GM23338 (cell line): ENCODE measurements at regions not wholly inside any gene's neighbourhood (a gene's known extent, or its start where the extent isn't known, plus 50 kb on each side); places are given as distances from the start of the nearest gene placed in this dataset.
"Not testable (repeated sequence)": the region's sequence is repeated elsewhere in the genome, so short reads cannot be mapped to it uniquely, and the experiment has no call there.

Experiments used
- ATAC-seq: fragments of 200-7000 bp; cut with Tn5 transposase; 3 replicates; pipeline ENCODE4 v1.9.1; 2020
- DNase-seq: peaks from one replicate; pipeline ENCODE4 v3.0.0-alpha.2; 2015; ENCODE audit warnings: low spot score
- H2AFZ ChIP-seq: fragments of 200-600 bp; sonication (generic); 2 replicates; pipeline ENCODE4 v1.8.0; 2016; ENCODE audit warnings: antibody characterized with exemption, mild to moderate bottlenecking, moderate library complexity
- H3F3A ChIP-seq: fragments of 200-600 bp; sonication (generic); replicated peaks from 2 replicates; pipeline ENCODE4 v1.8.0; 2017; ENCODE audit warnings: antibody characterized with exemption, mixed run types, low read depth
- H3K27ac ChIP-seq: fragments of 200-600 bp; sonication (generic); 2 replicates; pipeline ENCODE4 v1.6.1; 2016; ENCODE audit warnings: low read depth
- H3K27me3 ChIP-seq: fragments of 200-600 bp; sonication (generic); 2 replicates; pipeline ENCODE4 v1.8.0; 2016; ENCODE audit warnings: mild to moderate bottlenecking, mixed run types, moderate library complexity; ENCODE audit not compliant: insufficient read depth
- H3K36me3 ChIP-seq: fragments of 200-600 bp; sonication (generic); 2 replicates; pipeline ENCODE4 v1.8.0; 2016; ENCODE audit warnings: mild to moderate bottlenecking; ENCODE audit not compliant: insufficient read depth
- H3K4me1 ChIP-seq: fragments of 200-600 bp; sonication (generic); 2 replicates; pipeline ENCODE4 v1.8.0; 2016; ENCODE audit warnings: mild to moderate bottlenecking, moderate library complexity; ENCODE audit not compliant: insufficient read depth
- H3K4me2 ChIP-seq: fragments of 200-600 bp; sonication (generic); 2 replicates; pipeline ENCODE4 v1.7.1; 2017; ENCODE audit warnings: mixed run types
- H3K4me3 ChIP-seq: fragments of 200-600 bp; sonication (generic); 2 replicates; pipeline ENCODE4 v1.6.1; 2016; ENCODE audit warnings: mixed run types
- H3K79me2 ChIP-seq: fragments of 200-600 bp; sonication (generic); replicated peaks from 2 replicates; pipeline ENCODE4 v1.8.0; 2017; ENCODE audit warnings: mild to moderate bottlenecking; ENCODE audit not compliant: insufficient read depth
- H3K9me2 ChIP-seq: fragments of 200-600 bp; sonication (generic); 2 replicates; pipeline ENCODE4 v1.8.0; 2017; ENCODE audit not compliant: insufficient read depth
- H4K20me1 ChIP-seq: fragments of 200-600 bp; sonication (generic); replicated peaks from 2 replicates; pipeline ENCODE4 v1.8.0; 2017; ENCODE audit warnings: mild to moderate bottlenecking; ENCODE audit not compliant: insufficient read depth
- H3K27ac Mint-ChIP-seq: 2 replicates; pipeline ENCODE4 v1.8.0; 2020; ENCODE audit warnings: inconsistent platforms, mild to moderate bottlenecking, moderate library complexity, mixed read lengths
- H3K27me3 Mint-ChIP-seq: 3 replicates; pipeline ENCODE4 v1.8.0; 2022; ENCODE audit warnings: low read depth, mild to moderate bottlenecking, moderate library complexity, mixed read lengths, inconsistent platforms; ENCODE audit not compliant: insufficient read depth, poor library complexity
- H3K36me3 Mint-ChIP-seq: 3 replicates; pipeline ENCODE4 v1.8.0; 2021; ENCODE audit warnings: low read depth, mild to moderate bottlenecking, inconsistent platforms, moderate library complexity, mixed read lengths
- H3K4me1 Mint-ChIP-seq: 3 replicates; pipeline ENCODE4 v1.8.0; 2020; ENCODE audit warnings: mild to moderate bottlenecking, inconsistent platforms, mixed read lengths
- H3K4me3 Mint-ChIP-seq: 3 replicates; pipeline ENCODE4 v1.8.0; 2021; ENCODE audit warnings: moderate library complexity, mild to moderate bottlenecking, inconsistent platforms, mixed read lengths
- H3K9me3 Mint-ChIP-seq: 3 replicates; pipeline ENCODE4 v1.8.0; 2020; ENCODE audit warnings: moderate library complexity, mild to moderate bottlenecking, inconsistent platforms, mixed read lengths
- CREB1 ChIP-seq: fragments of 250-450 bp; sonication (Bioruptor Pico); IDR thresholded peaks from 2 replicates; pipeline ENCODE4 v1.5.0; 2020; ENCODE audit warnings: low read depth, mild to moderate bottlenecking, moderate library complexity
- ETS1 ChIP-seq: IDR thresholded peaks from 2 replicates; pipeline ENCODE4 v1.6.1; 2016; ENCODE audit warnings: antibody characterized with exemption
- EZH2 ChIP-seq: fragments of 200-600 bp; sonication (generic); IDR thresholded peaks from one replicate; pipeline ENCODE4 v1.8.0; 2017; ENCODE audit warnings: antibody characterized with exemption, mild to moderate bottlenecking, low read depth; ENCODE audit not compliant: unreplicated experiment
- EZH2phosphoT487 ChIP-seq: fragments of 200-600 bp; sonication (generic); IDR thresholded peaks from one replicate; pipeline ENCODE4 v1.8.1; 2018; ENCODE audit warnings: antibody characterized with exemption; ENCODE audit not compliant: unreplicated experiment
- JUNB ChIP-seq: IDR thresholded peaks from one replicate; pipeline ENCODE4 v1.6.1; 2016; ENCODE audit warnings: antibody characterized with exemption; ENCODE audit not compliant: unreplicated experiment
- NANOG ChIP-seq: IDR thresholded peaks from 2 replicates; pipeline ENCODE4 v1.6.1; 2016; ENCODE audit warnings: antibody characterized with exemption, borderline replicate concordance
- POLR2AphosphoS5 ChIP-seq: IDR thresholded peaks from 2 replicates; pipeline ENCODE4 v1.6.1; 2016; ENCODE audit warnings: antibody characterized with exemption, low read depth
- REST ChIP-seq: IDR thresholded peaks from one replicate; pipeline ENCODE4 v1.6.1; 2018; ENCODE audit warnings: antibody characterized with exemption; ENCODE audit not compliant: unreplicated experiment
- STAT1 ChIP-seq: IDR thresholded peaks from one replicate; pipeline ENCODE4 v1.6.1; 2016; ENCODE audit warnings: antibody characterized with exemption; ENCODE audit not compliant: unreplicated experiment
- ZNF114 ChIP-seq: fragments of 250-450 bp; sonication (Bioruptor Pico); IDR thresholded peaks from 2 replicates; pipeline ENCODE4 v1.5.0; 2020; ENCODE audit warnings: mild to moderate bottlenecking, moderate library complexity
- ZNF331 ChIP-seq: fragments of 250-450 bp; sonication (Bioruptor Pico); IDR thresholded peaks from 2 replicates; pipeline ENCODE4 v1.5.0; 2020; ENCODE audit warnings: low read depth, mild to moderate bottlenecking, moderate library complexity
- ZNF462 ChIP-seq: fragments of 250-450 bp; sonication (Bioruptor Pico); IDR thresholded peaks from 2 replicates; pipeline ENCODE4 v1.5.0; 2020; ENCODE audit warnings: mild to moderate bottlenecking, moderate library complexity

GRCh38 chr2:236787376-236787775 is 217.8 kb downstream of the ACKR3 start:
- not testable (repeated sequence) for H3K4me1 Mint-ChIP-seq, DNase-seq, H3K27ac ChIP-seq, H3K27me3 ChIP-seq, H3K9me3 Mint-ChIP-seq, ATAC-seq, H3K9me2 ChIP-seq, H3K79me2 ChIP-seq, H3K36me3 ChIP-seq, H3K4me2 ChIP-seq, H3K27me3 Mint-ChIP-seq, H2AFZ ChIP-seq, H3K4me3 Mint-ChIP-seq, H3K4me1 ChIP-seq, H4K20me1 ChIP-seq, H3F3A ChIP-seq, H3K27ac Mint-ChIP-seq, H3K36me3 Mint-ChIP-seq, H3K4me3 ChIP-seq

GRCh38 chr2:236787885-236788284 is 218.3 kb downstream of the ACKR3 start:
- Mint-ChIP-seq H3K4me3 (no peak overlapping the region), H3K27ac (no peak overlapping the region), H3K36me3 (no peaks in the 10 kb centered on the region), H3K9me3 (peaks cover 6% of the 10 kb centered on the region; the same call in 1 of the 3 replicates), H3K4me1 (peaks cover 3% of the 10 kb centered on the region; the same call in 1 of the 3 replicates), H3K27me3 (peaks cover 6% of the 10 kb centered on the region)
- no peaks in the 10 kb centered on the region for H3K27me3 ChIP-seq
- no peaks in the 10 kb centered on the region for H3K36me3 ChIP-seq
- ATAC-seq: no peak
- H3K4me1 ChIP-seq: no peaks in the 10 kb centered on the region
- no peak for DNase-seq
- no peak overlapping the region for H2AFZ ChIP-seq
- TF ChIP-seq STAT1: no peak
- TF ChIP-seq ZNF462 (CRISPR knock-in tag): no peak
- no peak for TF ChIP-seq ZNF331 (CRISPR knock-in tag)
- TF ChIP-seq EZH2phosphoT487: no peak
- no peak for TF ChIP-seq ZNF114 (CRISPR knock-in tag)
- no peak for TF ChIP-seq ETS1
- no peak for TF ChIP-seq CREB1 (CRISPR knock-in tag)
- TF ChIP-seq POLR2AphosphoS5: no peak
- no peak for TF ChIP-seq REST
- no peak for TF ChIP-seq JUNB
- TF ChIP-seq NANOG: no peak
- TF ChIP-seq EZH2: no peak
- H3K9me2 ChIP-seq: peaks cover 13% of the 10 kb centered on the region; the same call in 1 of the 2 replicates
- no peak overlapping the region for H3K4me3 ChIP-seq
- no peak overlapping the region for H3K4me2 ChIP-seq
- H4K20me1 ChIP-seq: no peaks in the 10 kb centered on the region
- no peak overlapping the region for H3K27ac ChIP-seq
- no peaks in the 10 kb centered on the region for H3K79me2 ChIP-seq
- no peaks in the 10 kb centered on the region for H3F3A ChIP-seq
